Keratinocyte (primary cell): ENCODE measurements at regions not wholly inside any gene's neighbourhood (a gene's known extent, or its start where the extent isn't known, plus 50 kb on each side); places are given as distances from the start of the nearest gene placed in this dataset.
"Not testable (repeated sequence)": the region's sequence is repeated elsewhere in the genome, so short reads cannot be mapped to it uniquely, and the experiment has no call there.

Experiments
- EZH2 ChIP-seq: IDR thresholded peaks from one replicate; pipeline ENCODE4 v1.6.1; 2012; ENCODE audit warnings: inconsistent platforms, mild to moderate bottlenecking, low read length, moderate library complexity
- TF ChIP-seq, protein P1 (sequence below), 3 experiments: IDR thresholded peaks in 1 of 3; conservative IDR thresholded peaks in 1 of 3; optimal IDR thresholded peaks in 1 of 3; 2 replicates in 2 of 3; 3 replicates in 1 of 3; pipeline versions ENCODE3 to v1.5.1; 2011; ENCODE audit warnings: low read length in 3 of 3, mild to moderate bottlenecking in 3 of 3, moderate library complexity in 2 of 3, control low read depth in 1 of 3, inconsistent platforms in 1 of 3; ENCODE audit not compliant: insufficient read depth in 2 of 3; ENCODE audit errors: extremely low read depth in 1 of 3

DNA sequence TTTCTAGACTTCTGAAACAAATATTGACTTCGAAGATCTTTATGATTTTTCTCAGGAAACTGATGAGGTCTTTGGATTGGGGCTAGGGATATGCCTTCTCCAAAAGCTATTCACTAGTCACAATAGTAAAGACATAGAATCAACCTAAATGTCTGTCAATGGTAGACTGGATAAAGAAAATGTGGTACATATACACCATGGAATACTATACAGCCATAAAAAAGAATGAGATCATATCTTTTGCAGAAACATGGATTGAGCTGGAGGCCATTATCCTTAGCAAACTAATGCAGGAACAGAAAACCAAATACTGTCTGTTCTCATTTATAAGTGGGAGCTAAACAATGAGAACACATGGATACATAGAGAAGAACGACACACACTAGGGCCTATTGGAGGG lies 308.5 kb upstream of the HNRNPA3 start:
- TF ChIP-seq, protein P1, sequence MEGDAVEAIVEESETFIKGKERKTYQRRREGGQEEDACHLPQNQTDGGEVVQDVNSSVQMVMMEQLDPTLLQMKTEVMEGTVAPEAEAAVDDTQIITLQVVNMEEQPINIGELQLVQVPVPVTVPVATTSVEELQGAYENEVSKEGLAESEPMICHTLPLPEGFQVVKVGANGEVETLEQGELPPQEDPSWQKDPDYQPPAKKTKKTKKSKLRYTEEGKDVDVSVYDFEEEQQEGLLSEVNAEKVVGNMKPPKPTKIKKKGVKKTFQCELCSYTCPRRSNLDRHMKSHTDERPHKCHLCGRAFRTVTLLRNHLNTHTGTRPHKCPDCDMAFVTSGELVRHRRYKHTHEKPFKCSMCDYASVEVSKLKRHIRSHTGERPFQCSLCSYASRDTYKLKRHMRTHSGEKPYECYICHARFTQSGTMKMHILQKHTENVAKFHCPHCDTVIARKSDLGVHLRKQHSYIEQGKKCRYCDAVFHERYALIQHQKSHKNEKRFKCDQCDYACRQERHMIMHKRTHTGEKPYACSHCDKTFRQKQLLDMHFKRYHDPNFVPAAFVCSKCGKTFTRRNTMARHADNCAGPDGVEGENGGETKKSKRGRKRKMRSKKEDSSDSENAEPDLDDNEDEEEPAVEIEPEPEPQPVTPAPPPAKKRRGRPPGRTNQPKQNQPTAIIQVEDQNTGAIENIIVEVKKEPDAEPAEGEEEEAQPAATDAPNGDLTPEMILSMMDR (optimal IDR thresholded peaks at IDR 0.05 in 1 of 3, IDR thresholded peaks at IDR 0.05 in 1 of 3, conservative IDR thresholded peaks at IDR 0.05 in 1 of 3; ENCODE audit: extremely low read depth in 1 of 3, insufficient read depth in 2 of 3, low read length in 3 of 3) = not testable (repeated sequence)
- not testable (repeated sequence) for TF ChIP-seq EZH2
